Pons (tissue), 1 donor: ENCODE measurements at regions not wholly inside any gene's neighbourhood (a gene's known extent, or its start where the extent isn't known, plus 50 kb on each side); places are given as distances from the start of the nearest gene placed in this dataset.

ENCODE experiments used
- DNase-seq: peaks from one replicate; pipeline ENCODE4 v3.0.0-alpha.2; 2016; ENCODE audit warnings: low spot score

DNA sequence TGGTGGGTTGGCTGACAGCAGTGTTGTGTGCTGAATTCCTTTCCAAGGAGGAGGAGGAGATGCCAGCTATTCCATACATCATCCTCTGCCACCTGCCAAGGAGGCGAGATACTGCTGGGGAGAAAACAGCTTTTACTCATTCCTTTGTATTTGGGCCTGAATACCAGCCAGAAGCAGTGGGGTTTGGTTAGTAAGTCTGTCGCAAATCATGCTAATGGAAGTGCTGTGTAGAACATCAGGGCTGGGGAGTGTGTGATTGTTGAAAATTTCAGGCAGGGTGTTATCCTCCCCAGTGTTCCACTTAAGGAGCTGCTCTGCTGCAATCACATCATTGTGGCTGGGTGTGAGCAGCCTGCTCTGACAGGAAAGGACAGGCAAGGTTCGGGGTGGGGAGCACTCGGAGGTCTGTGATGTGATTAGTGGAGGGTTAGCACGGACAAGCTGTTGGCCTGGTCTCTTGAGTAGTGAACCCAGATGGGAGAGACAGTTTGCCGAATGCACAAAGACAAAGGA, 128.2 kb upstream of the DLX2 start:
- no peak for DNase-seq

DNA sequence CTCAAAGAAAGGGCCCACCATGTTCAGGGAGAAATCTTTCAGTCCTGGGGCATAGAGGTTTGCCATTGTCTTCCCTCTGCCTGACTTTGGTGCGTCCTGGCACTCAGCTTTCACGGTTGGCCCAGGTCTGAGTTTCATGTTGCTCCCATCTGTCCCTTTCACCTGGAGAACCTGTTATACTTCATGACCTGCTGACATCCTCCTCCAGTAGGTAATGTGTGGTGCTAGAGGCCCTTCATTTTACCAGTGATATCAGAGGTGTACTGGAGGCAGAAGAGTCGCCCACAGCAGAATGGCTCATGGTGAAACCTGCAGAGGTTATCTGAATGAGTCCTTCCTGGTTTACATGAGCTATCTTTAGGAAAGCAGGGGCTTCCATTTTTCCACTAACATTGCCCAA, 128.8 kb upstream of the DLX2 start:
- DNase-seq: no peak

DNA sequence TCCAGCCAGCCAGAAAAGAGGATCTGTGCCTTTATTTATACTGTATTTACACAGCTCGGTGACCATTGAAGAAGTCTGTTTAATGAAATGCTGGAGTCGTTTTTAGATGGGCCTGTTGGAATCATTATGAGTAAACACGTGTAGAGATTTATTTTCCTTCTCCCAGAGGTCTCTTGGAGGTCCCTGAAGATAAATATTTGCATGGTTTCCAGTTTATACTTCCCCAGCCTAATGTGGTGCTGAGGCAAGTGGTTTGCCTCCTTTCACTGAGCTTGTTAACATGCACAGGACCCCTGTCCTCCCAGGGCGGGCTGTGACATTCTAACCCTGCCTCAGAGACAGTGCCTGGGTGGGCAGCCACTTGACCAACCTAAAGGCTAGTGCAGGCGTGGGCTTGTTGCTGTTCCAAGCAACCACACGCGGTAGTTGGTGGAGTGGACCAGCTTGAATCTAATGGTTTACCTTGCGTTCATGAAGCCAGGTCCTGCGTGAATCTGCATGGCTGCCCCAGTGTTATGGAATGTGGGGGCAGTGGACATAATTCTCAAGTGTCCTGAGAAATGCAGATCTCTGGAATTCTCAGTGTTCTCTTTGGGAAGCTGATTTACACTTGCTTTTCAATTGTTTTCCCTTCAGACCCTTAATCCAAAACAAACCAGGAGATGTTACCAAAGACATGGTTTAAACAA, 130.2 kb upstream of the DLX2 start:
- no peak for DNase-seq

DNA sequence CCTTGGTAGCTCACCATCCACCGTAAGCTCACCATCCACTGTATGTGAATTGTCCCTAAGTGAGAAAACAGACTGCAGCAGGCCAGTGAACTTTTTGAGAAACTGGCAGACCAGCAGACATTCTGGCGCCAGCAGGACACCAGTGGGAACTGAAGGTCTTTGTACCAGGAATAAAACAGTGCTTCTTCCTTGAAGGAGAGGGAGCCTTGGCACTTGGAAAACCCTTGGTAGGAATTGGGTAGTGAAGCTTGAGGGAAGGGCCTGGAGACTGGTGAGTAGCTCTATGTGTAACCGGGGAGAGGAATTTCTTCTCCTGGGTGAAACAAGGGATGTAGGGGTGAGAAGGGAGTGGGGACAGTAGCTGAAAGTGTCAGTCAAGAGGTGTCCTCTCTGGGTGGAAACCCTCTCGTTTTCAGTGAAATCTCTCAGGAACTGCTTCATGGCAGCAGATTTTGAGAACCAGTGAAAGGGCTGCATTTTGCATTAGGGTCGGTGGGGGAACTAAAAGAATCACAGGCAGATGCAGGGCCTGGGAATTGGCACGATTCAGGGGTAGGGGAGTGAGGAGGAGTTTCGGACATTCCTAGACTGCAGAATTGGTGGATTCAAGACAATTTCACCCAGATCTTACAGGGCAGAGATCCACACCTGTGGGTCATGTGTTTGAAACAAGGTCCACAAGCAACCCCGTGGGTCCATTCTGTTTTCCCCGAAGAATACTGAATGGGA, 131.5 kb upstream of the DLX2 start:
- peak; percentile 48 for DNase-seq

DNA sequence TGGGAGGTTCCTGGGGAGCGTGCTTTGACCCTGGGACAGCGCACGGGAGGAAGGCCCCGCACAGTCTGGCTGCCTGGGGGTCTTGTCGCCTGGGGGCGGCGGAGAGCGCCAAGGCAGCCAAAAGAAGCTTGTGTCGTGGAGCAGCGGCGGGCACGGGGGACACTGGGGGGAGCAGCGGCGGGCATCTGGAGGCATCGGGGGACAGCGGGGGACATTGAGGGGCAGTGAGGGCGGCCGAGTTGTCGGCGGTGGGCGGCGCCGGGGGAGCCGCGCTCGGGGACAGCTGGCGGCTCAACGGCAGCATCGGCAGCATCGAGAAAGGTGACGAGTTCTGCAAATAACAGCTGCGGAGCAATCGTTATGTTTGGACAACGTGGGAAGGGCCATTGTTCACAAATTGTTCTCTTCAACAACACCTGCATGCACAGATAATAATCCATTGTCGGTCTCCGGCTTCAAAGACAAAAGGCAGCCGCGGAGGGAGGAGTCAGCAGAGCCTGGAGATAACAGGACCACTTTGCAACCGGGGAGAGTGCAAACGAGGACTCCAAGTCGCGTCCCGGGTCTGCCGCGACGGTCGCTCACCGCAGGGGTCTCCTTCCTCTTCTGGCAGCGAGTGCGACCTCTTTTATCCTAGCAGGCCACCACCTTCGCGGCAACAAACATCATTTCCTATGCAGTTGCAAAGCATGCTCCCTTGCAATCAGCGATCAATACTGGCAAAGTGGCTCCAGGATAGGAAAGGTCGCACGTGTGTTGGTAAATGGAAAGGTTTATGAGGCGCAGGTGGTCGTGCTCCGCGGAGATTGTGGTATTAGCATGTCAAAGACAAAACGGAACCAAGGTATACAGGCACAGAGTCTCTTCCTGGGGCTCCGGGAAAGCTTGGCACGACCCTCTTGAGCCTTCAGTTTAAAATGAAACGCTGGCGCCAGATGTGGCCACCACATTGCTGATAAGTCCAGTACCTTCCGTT, 132.3 kb upstream of the DLX2 start:
- no peak for DNase-seq

DNA sequence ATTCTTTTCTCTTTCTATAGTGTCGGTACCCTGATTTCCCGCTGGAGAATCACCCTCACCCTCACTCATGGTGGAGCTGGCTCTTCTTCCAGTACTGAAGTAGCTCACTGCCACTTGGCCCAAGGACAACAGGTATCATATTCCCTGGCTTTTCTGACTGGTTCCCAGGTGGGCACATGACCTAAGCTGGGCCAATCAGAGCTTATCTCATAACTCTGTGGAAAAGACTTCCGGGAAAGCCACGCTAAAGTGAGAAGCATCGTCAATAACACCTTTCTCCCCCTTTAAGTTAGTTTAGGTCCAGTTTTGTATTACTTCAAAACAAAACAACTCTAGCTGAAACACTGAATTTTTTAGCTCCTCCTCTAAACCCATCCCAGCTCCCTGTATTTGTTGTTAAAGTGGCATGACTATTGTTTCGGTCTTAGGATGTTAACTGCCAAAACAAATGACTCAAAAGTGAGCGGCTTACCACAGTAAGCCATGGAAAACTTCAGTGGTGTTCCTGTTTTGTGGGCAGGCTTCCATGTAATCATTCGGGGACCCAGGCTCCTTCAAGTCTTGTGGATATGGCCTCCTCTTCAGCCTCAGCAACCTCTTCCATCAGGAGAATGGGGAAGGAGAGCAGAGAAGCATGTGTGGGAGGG, 137.4 kb upstream of the DLX2 start:
- DNase-seq: no peak

DNA sequence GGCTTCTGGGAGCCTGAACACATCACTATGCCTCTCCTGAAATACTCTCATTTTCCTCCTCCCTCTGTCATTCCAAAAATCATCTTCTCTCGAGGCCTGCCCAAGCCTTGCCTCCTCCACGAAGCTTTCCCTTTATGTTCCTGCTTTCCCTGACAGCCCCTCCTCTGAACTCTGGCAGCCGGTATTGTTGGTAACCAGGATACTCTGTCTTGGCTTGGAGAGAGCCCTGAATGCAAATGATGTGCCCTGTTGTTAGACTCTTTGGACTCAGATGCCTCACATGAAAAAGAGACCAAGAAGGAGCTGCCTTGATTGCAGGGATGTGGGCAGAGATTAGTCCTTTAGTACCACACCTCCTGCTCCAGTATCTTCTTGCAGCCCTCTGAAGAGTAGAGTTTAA, 138.5 kb upstream of the DLX2 start:
- DNase-seq: peak; percentile 34

DNA sequence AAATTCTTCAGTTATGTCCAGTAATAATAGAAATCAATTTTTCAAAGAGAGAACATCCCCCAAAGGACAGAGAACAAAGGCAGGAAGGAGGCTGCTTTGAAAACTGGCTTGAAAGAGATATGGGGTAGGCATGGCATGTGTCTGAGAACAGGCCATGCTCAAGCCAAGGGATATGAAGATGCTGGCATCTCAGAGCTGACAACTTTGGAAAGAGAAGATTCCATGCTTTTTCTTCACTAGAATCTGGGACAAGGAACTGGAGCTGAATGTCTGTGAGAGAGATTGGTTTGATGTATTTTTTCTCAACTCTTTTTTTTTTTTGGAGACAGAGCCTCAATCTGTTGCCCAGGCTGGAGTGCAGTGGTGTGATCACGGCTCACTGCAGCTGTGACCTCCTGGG, 139.8 kb upstream of the DLX2 start:
- no peak for DNase-seq

DNA sequence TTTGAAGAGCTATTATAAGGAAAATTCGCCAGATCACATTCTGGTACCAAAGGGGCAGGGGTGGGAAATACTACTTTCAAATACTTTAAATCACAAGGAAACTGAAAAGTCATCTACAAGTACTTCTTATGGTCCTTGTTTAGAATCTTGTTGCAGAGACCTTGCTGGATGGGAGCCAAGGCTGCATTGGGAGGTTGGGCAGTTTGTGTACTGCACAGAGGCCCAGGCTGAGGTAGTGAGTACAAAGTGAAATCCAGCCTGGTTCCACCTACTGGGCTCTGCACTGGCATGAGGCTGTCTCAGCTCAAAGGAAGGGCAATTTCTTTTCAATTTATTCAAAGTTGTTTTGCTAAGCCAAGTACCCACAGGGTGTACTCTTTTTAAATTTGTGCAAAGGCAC, 140.3 kb upstream of the DLX2 start:
- no peak for DNase-seq

DNA sequence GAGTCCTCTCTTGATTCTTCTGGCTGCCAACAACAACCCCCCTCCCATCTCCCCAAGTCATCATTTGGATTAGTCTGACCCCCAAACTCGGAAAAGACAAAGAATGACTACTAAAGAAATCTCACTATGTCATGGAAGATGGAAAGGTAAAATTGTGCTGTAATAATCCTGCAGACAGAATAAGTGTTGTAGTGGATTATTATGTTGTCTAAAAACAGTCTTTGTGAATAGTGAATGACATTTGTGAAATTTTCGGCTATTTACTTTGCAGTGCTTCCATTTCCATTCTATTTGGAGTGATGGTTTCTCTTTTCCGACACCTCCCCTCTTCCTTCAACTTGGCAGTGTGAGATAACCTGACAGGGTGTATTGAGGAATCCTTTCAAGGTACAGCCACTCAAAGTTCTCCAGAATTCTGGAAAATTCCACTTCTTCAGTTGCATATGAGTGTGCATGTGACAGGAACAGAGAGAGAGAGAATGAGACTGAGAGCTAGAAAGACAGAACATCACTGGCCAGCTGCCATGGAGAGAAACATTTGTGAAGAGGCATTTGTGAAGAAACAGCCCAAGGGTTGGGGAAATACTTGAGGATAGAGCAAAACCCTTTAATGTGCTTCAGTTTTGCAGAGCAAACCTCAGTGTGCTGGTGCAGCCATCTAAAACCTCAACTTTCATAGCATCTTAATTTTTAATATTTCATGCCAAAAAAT, 141.9 kb upstream of the DLX2 start:
- no peak for DNase-seq

DNA sequence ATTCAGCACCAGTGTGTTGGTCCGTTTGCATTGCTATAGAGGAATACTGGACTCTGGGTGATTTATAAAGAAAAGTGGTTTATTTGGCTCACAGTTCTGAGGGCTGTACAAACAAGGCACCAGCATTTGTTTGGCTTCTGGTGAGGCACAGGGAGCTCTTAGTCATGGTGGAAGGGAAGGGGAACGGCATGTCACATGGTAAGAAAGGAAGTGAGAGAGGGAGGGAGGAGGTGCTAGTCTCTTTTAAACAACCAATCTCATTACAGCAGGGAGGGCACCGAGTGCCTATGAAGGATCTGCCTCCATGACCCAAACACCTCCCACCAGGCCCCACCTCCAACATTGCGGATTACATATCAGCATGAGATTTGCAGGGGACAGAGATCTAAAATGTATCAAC, 143.9 kb upstream of the DLX2 start:
- DNase-seq: no peak

DNA sequence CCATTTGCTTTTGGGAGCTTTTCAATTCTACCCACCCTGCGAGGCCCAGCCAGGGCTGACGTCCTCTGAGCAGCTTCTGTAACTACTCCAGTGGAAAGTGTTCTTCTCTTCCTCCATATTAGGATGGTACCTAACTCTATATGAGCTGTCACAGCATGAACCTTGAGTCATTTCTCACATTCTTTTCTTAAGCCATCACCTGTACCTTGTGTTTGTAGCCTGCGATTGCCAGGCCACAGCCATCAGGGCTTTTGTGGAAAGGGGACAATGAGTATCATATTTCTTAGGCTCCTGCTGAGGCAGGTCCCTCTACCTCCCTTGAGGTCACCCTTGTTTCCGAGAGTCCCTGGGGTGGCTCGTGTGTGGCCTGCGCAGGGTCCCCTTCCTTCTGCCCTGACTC, 144.5 kb upstream of the DLX2 start:
- DNase-seq: no peak

DNA sequence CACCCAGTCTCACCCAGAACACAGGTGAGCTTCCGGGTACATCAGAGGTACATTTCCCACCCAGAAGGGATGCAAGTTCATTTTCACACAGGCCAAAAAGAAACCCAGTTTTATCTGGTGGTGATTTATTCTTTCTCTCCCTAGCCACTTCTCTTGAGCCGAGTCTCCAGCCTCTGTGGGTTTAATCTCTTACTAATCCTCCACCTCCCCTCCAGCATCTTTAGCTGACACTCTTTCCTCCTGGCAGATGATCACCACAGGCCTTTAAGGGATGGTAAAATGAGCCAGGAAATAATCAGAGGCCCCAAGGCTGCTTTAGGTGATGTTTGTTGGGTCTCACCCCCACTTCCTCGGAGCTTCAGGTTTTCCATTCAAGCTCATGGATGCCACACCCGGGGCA, 145.7 kb upstream of the DLX2 start:
- no peak for DNase-seq

DNA sequence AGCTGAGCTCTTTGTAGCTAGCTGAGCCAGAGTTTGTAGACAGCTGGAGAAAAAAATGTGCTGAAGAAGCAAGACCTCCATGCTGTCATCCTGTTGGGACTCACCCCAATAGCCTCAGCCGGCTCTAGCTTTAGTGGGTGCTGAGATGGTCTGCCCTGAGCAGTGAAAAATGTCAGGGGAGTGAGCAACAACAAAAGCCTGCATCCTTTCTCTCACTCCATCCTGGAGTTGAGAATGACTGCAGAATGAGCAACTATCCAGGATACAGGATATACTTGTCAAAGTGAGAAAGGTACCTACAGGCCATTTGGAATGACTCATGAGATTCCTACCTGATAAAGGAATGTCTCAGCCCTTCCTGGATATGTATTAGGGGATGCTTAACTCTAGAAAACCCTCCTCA, 146.1 kb upstream of the DLX2 start:
- DNase-seq: no peak

DNA sequence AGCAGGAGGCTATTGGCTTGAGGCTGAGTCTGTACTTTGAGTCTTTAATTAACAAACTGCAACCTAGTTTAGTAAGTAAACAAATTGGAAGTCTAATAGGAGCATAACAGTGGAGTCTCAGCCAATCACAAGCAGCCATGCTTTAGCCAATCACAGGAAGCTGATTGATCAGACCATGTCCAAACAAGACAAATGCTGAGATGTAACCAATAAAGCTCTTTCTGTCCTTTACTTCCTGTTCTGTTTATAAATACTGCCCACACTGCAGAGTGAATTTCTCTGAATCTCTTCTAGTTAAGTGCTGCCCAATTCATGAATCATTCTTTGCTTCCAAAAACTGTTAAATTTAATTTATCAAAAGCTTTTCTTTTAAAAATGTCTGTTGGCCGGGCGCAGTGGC, 146.6 kb upstream of the DLX2 start:
- DNase-seq: no peak

DNA sequence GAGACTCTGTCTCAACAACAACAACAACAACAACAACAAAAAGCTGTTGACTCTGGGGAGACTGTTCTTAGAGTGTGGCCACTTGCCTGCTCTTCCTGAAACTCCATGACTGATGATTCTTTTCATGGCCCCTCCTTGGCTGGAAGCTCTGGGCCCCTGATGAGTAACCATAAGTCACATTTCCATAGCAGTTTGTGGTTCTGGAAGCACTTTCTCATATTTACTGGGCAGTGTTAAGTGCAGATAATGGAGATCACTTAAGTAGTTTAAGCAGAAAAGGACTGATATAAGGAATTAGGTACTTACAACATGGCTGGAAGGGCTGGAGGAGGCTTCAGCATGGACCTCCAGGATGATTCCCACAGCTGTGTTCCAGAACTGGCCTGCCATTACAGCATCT, 147.3 kb upstream of the DLX2 start:
- DNase-seq: no peak

DNA sequence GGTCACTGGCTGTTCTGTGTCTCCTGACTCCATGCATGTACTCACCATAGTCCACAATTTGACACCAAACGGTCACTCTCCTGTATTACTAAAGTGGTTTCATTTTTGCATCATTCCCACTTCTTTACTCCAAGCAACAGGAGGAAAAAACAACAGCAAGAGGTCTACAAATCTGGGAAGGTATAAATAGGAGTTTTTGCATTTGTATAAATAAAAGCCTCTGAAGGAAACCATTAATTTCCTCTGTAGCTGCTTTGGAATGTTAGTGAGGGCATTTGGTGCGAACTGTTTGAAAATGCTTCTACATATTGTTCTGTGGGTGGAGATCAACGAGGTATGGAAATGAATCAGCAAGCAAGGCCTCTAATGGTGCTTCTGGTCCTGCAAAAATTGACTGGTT, 148.5 kb upstream of the DLX2 start:
- no peak for DNase-seq

DNA sequence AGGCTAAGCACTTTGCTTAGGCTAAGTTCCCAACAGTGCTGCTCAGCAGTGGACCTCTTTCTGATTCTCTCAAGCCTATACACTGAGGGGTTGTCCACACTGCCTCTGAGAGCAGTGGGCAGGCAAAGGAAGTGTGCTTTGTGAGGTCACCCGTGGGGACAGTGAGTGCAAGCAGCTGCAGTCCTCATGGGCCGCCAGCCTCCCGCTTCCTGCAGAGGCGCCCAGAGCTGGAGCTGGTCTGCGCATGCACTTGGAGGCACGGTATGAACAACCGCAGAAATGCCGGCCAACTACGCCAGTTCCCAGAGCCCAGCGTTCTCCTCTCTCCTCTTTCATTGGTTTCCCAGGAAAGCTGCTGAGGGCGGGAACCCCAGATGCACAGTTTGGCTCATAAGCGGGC, 149.5 kb upstream of the DLX2 start:
- no peak for DNase-seq

DNA sequence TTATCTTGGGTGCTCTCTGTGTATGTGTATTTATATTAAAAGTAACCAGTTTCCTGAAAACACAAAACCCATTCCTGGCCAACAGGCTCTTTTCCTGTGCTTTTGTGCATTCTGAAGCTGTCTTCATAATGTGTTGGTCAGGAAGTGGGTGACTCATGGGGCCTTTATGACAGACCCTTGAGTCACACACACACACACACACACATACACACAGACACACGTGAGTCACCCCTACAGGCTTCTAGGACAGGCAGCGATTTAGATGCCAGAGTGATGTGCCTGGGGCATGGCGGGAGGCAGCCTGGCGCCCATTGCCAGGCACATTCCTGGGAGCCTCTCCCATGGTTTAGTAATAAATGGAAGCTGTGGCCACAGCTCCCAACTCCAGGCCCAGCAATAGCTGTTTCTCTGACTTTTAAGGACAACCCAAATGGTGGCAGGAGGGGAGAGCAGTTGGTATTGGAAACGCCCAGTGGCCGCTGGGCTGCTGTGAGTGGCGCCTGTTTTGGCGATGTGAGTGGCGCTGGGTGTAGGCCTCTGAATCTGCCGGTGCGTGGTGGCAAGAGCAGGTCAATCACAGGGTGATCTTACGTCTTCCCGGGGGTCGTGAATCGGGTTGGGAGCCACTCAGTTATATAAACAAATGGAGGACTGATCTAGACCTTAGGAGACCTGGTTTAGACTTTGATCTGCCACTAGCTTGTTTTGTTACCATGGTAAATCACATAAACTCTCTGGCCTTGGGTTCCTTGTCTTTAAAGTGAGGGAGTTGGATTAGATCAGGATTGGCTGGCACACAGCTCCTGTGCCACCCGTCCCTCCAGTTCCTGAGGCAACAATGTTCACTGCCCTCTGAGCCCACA, 150.7 kb upstream of the DLX2 start:
- no peak for DNase-seq

DNA sequence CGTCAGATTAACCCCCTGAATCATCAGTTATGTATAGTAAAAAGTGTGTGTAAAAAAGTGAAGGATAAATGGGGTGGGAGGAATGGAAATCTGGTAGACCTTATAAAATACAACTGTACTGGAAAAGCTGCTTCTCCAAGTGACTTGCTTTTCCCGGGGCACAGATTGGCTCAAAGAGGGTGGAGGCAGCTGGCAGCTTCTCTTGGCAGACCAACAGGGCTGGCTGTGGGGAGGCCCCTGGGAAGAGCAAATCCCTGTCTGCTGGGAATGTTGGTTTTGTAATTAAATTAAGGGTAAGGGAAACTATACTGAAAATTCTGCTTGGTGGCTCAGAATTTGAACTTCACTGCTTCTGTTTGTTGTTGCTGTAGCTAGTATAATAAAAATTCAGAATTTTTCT, 154.2 kb upstream of the DLX2 start:
- no peak for DNase-seq
